MCF 10A (cell line): ENCODE measurements at regions not wholly inside any gene's neighbourhood (a gene's known extent, or its start where the extent isn't known, plus 50 kb on each side); places are given as distances from the start of the nearest gene placed in this dataset.
"Not testable (repeated sequence)": the region's sequence is repeated elsewhere in the genome, so short reads cannot be mapped to it uniquely, and the experiment has no call there.

Source experiments
- BruUV-seq: library from RNA; stranded (reverse); fragments of 400-500 nt; replicated peaks from 2 replicates; lab custom pipeline; 2021; lab: Mats Ljungman, UMichigan
- CTCF ChIA-PET: fragments of 300-600 bp; sonication (Branson Sonifier 250); formaldehyde crosslinking; extraction: SDS; loops from one replicate; lab custom pipeline; 2021; ENCODE audit warnings: antibody characterized with exemption, inconsistent platforms; lab: Yijun Ruan, JAX
- POLR2A ChIA-PET: fragments of 300-600, 350-650 bp; sonication (Branson Sonifier 250); formaldehyde crosslinking; extraction: SDS; loops from one replicate; lab custom pipeline; 2020; ENCODE audit warnings: antibody characterized with exemption, inconsistent platforms; lab: Yijun Ruan, JAX
- DNase-seq: peaks from one replicate; pipeline ENCODE4 v3.0.0-alpha.2; 2018; ENCODE audit not compliant: unreplicated experiment
- H3K27ac Mint-ChIP-seq: one replicate; pipeline ENCODE4 v1.8.0; 2022; ENCODE audit warnings: mild to moderate bottlenecking, low read depth, mixed read lengths; ENCODE audit not compliant: unreplicated experiment
- H3K27me3 Mint-ChIP-seq: one replicate; pipeline ENCODE4 v1.8.0; 2022; ENCODE audit warnings: mixed read lengths; ENCODE audit not compliant: insufficient read depth, unreplicated experiment
- H3K36me3 Mint-ChIP-seq: one replicate; pipeline ENCODE4 v1.8.0; 2022; ENCODE audit warnings: mild to moderate bottlenecking, moderate library complexity, mixed read lengths; ENCODE audit not compliant: insufficient read depth, unreplicated experiment
- H3K4me1 Mint-ChIP-seq: one replicate; pipeline ENCODE4 v1.8.0; 2022; ENCODE audit warnings: mixed read lengths; ENCODE audit not compliant: insufficient read depth, unreplicated experiment
- H3K4me3 Mint-ChIP-seq: one replicate; pipeline ENCODE4 v1.8.0; 2022; ENCODE audit warnings: mild to moderate bottlenecking, moderate library complexity, mixed read lengths; ENCODE audit not compliant: unreplicated experiment
- H3K9me3 Mint-ChIP-seq: one replicate; pipeline ENCODE4 v1.8.0; 2022; ENCODE audit warnings: mixed read lengths; ENCODE audit not compliant: unreplicated experiment
- CTCF ChIP-seq: fragments of 200-600 bp; IDR thresholded peaks from one replicate; pipeline ENCODE4 v1.8.0; 2022; ENCODE audit warnings: antibody characterized with exemption, mild to moderate bottlenecking; ENCODE audit not compliant: unreplicated experiment
- intact Hi-C: fragments of 100-400 bp; cut with micrococcal nuclease; formaldehyde crosslinking; loops from 2 replicates; pipeline ENCODE4 v1.14.1; 2022

GRCh38 chr7:138188290-138188858, 112.1 kb downstream of the AKR1D1 start:
- Mint-ChIP-seq H3K27ac (no peak overlapping the region), H3K4me3 (no peak overlapping the region), H3K9me3 (peaks cover 7% of the 10 kb centered on the region), H3K36me3 (no peaks in the 10 kb centered on the region), H3K27me3 (no peaks in the 10 kb centered on the region), H3K4me1 (peaks cover 6% of the 10 kb centered on the region)
- CTCF ChIA-PET = no interaction called here
- intact Hi-C loops = no loop called here
- no TSS peak for BruUV-seq
- no peak for TF ChIP-seq CTCF
- POLR2A ChIA-PET = interaction anchor here (0.7 kb wide), 1 partner anchor 10 kb away, joined by 3 read pairs; no protein-coding TSS in a partner anchor
- DNase-seq = no peak

GRCh38 chr7:138194567-138194966, 118.3 kb downstream of the AKR1D1 start:
- no peaks in the 10 kb centered on the region for H3K9me3 Mint-ChIP-seq
- no peak overlapping the region for H3K4me3 Mint-ChIP-seq
- no peak for DNase-seq
- peaks cover 11% of the 10 kb centered on the region for H3K27me3 Mint-ChIP-seq
- no peak overlapping the region for H3K27ac Mint-ChIP-seq
- H3K4me1 Mint-ChIP-seq = peaks cover 25% of the 10 kb centered on the region
- no peak for TF ChIP-seq CTCF
- no TSS peak for BruUV-seq
- intact Hi-C loops = no loop called here
- POLR2A ChIA-PET = no interaction called here
- H3K36me3 Mint-ChIP-seq = no peaks in the 10 kb centered on the region
- CTCF ChIA-PET = interaction anchor here (0.6 kb wide), 1 partner anchor 520 kb away, joined by 3 read pairs; no protein-coding TSS in a partner anchor

- POLR2A ChIA-PET = no interaction called here
- intact Hi-C loops = no loop called here
- H3K4me1 Mint-ChIP-seq = peaks cover 25% of the 10 kb centered on the region
- H3K27me3 Mint-ChIP-seq = peaks cover 11% of the 10 kb centered on the region
- no TSS peak for BruUV-seq
- TF ChIP-seq CTCF = no peak
- CTCF ChIA-PET = no interaction called here
- DNase-seq = no peak
- no peaks in the 10 kb centered on the region for H3K36me3 Mint-ChIP-seq
- H3K27ac Mint-ChIP-seq = no peak overlapping the region
- no peaks in the 10 kb centered on the region for H3K9me3 Mint-ChIP-seq
- H3K4me3 Mint-ChIP-seq = no peak overlapping the region
Observed at GRCh38 chr7:138195151-138195571, 118.9 kb downstream of the AKR1D1 start.

- DNase-seq, POLR2A ChIA-PET, H3K4me3 Mint-ChIP-seq, BruUV-seq, H3K36me3 Mint-ChIP-seq, intact Hi-C loops, H3K27ac Mint-ChIP-seq, H3K9me3 Mint-ChIP-seq: not testable (repeated sequence)
- Mint-ChIP-seq H3K4me1 (peaks cover 25% of the 10 kb centered on the region), H3K27me3 (peaks cover 11% of the 10 kb centered on the region)
- CTCF ChIA-PET = interaction anchor here (1.5 kb wide), 1 partner anchor 35 kb away, joined by 5 read pairs; no protein-coding TSS in a partner anchor
Observed at GRCh38 chr7:138196503-138196946, 120.3 kb downstream of the AKR1D1 start.
